Ecto neural progenitor cell (in vitro differentiated cells): ENCODE measurements at regions not wholly inside any gene's neighbourhood (a gene's known extent, or its start where the extent isn't known, plus 50 kb on each side); places are given as distances from the start of the nearest gene placed in this dataset.
"Not testable (repeated sequence)": the region's sequence is repeated elsewhere in the genome, so short reads cannot be mapped to it uniquely, and the experiment has no call there.

ENCODE experiments used
- DNase-seq: peaks from one replicate; pipeline ENCODE4 v3.0.0-alpha.2; 2018; ENCODE audit warnings: low spot score

GRCh38 chr12:61291647-61292046 lies 968.6 kb upstream of the USP15 start:
- no peak for DNase-seq

GRCh38 chr12:61294011-61294410 lies 966.2 kb upstream of the USP15 start:
- DNase-seq = not testable (repeated sequence)

- DNase-seq = no peak
Measured at GRCh38 chr12:61301817-61302216, 958.4 kb upstream of the USP15 start.

- no peak for DNase-seq
Measured at GRCh38 chr12:61302282-61302681, 957.9 kb upstream of the USP15 start.

DNA sequence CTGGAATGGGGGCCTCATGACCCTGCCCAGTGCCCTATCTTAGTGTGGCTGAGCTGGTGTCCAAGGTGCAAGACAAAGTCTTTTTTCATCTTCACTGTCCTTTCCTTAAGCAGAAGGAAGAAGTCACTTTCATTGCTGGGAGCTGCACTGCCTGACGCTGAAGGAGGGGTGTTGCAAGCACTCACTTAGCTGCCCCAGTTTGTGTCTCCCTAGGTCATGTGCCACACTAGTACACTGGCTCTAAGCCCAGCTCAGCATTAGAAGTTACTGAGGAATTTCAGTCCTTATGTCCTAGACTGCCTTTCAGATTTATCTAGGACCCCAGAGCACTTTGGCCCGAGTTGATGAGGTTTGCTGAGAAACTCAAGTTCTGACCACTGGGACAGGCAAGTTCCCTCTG lies 952.0 kb upstream of the USP15 start:
- DNase-seq = no peak

DNA sequence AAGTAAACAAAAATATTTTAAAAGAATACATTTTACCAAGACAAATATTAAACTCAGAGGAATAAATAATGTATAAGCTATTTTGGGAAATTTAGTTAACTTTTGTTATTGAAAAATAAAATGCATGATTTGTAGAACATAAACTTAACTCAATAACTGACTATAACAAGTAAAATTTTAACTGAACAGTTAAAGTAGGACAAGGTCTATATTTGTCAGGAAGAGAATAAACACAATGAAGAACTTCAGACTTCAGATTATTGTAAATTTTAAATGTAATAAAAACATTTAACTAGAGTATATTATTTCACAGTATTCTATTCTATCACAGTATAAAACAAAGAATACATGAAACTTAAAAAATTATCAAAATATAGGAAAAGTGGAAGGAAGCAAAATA lies 948.8 kb upstream of the USP15 start:
- no peak for DNase-seq

- DNase-seq = no peak
Measured at GRCh38 chr12:61348871-61349270, 911.3 kb upstream of the USP15 start.

- DNase-seq = no peak
Measured at GRCh38 chr12:61355105-61355504, 905.1 kb upstream of the USP15 start.

- no peak for DNase-seq
Measured at GRCh38 chr12:61356485-61356884, 903.7 kb upstream of the USP15 start.

GRCh38 chr12:61357496-61357895 lies 902.7 kb upstream of the USP15 start:
- no peak for DNase-seq

DNA sequence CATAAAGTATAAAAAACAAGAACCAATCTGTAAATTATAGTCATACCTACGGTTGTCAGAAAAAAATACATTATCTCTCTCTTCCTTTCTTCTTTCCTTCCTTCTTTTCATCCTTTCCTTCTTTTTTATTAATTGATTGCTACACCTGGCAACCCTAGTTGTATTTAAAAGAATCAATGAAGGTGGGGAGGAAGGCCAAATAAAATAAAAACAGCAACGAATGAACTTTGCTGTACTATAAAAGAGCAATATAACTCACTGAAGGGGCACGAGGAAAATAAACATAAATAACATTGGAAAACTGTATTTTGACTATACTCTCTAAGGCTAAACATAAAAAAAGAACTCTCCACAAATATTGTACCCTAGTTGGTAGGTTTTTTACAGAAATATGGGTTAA lies 898.2 kb upstream of the USP15 start:
- no peak for DNase-seq

GRCh38 chr12:61365001-61365400 lies 895.2 kb upstream of the USP15 start:
- no peak for DNase-seq

GRCh38 chr12:61367281-61367785 lies 892.9 kb upstream of the USP15 start:
- no peak for DNase-seq

GRCh38 chr12:61369241-61369910 lies 890.8 kb upstream of the USP15 start:
- DNase-seq = no peak

GRCh38 chr12:61384511-61384910 lies 875.7 kb upstream of the USP15 start:
- DNase-seq = no peak

- no peak for DNase-seq
Measured at GRCh38 chr12:61385771-61386170, 874.4 kb upstream of the USP15 start.

- DNase-seq = no peak
Measured at GRCh38 chr12:61397668-61398067, 862.5 kb upstream of the USP15 start.

GRCh38 chr12:61412201-61412600 lies 848.0 kb upstream of the USP15 start:
- no peak for DNase-seq

DNA sequence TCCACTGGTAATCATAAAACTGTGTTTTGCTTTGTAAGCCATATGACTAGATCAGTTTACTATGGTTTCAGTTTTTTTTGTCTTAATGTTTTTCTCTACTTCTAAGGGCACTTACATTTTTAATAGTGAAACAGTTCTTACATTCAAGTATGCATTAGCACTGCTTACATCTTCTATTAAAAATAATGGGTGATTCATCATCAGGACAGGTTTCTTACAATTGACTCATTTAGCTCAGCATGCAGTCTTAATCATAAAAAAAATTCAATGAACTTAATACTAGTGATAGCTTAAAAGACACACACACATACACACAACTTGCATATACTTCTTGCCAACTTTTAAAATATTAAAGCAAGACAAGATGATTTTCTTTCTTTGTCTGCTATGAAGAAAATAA lies 845.7 kb upstream of the USP15 start:
- no peak for DNase-seq

- no peak for DNase-seq
Measured at GRCh38 chr12:61422786-61423185, 837.4 kb upstream of the USP15 start.

DNA sequence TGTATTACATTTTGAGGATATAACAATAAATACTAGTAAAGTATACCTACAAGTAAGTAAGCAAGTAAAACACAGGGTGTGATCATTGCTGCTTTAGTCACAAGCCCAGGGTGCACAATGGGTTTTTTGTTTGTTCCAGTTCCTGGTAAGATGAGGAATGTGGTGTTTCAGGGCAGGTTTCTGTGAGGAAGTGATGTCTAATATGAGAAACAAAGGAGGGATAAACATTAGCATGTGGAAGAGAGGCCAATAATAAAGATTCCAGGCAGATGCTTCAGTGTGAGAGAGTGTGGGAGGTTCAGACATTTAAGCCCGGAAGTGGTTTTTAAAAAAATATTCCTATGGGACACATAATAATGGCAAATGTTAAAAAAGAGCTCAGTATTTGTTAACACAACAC lies 808.1 kb upstream of the USP15 start:
- no peak for DNase-seq

DNA sequence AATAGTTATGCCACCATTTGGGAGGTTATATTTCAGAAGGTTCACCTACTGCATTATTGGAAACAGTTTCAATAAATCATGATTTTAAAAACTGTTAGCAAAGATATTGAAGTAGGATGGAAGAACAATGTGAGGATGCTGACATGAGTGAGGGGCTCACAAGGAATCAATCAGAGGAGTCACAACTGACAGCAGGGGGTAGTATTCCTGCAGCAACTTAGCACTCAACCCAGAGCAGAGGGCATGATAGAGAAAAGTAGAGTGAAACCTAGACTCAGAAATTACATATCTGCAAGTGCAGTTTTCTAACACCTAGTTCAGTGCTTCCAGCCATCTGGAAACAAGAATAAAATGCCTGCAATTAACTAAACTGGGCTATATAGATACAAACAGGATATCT lies 772.5 kb upstream of the USP15 start:
- no peak for DNase-seq

DNA sequence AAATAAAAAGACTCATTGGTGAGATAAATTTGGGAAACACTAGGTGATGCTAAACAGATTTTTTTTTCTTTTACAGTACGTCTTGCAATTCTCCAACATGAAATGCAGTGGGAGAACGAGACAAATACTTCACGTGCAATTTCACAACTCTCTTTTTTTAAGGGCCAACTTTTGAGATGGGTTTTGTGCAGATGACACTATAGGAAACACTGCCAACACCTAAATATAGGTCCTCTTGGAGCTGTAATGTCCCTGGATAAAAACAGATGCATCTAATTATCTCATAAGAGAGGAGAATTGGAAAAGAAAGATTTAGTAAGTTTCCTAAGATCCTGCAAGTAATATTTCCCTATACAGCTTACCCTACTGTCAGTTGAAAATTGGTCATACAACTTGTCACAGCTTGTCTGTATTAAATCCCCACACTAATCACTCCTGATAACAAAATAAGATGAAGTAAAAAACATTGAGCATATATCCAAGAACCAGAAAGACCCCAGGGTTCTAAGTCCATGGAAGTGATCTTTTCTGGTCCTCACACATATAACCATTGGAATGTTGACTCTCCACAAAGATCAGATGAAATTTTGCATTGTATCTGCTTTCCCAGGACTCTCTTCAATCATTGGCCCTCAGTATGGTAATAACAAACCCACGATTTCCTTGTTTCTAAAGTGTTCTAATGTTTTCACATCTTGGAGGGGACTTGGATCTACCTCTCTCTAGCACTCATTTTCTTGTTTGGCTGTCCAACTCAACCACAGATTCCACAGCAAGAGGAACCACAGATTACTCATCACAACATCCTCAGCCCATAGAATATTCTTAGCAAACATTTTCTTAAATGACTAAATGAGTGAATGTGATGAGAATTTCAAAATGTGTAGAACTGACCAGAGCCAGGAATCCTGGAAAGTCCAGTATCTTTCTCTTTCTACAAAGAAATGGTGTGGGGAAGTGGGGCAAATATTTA lies 769.4 kb upstream of the USP15 start:
- no peak for DNase-seq
